H9 (cell line): ENCODE measurements at regions not wholly inside any gene's neighbourhood (a gene's known extent, or its start where the extent isn't known, plus 50 kb on each side); places are given as distances from the start of the nearest gene placed in this dataset.
A peak's percentile ranks its signal among the peaks of the same experiment; 100 is the strongest.

Experiments
- DNase-seq: peaks from one replicate; pipeline ENCODE4 v3.0.0-alpha.2; 2017
- H2AFZ ChIP-seq: one replicate; pipeline ENCODE4 v1.6.1; 2013; ENCODE audit warnings: mild to moderate bottlenecking, low read length, control low read depth, moderate library complexity
- H2AK5ac ChIP-seq: 2 replicates; pipeline ENCODE4 v1.6.1; 2013; ENCODE audit warnings: low read length, control low read depth, mixed read lengths; ENCODE audit not compliant: insufficient read length
- H2BK120ac ChIP-seq: one replicate; pipeline ENCODE4 v1.6.1; 2013; ENCODE audit warnings: low read depth, mild to moderate bottlenecking, low read length, control low read depth, inconsistent platforms; ENCODE audit not compliant: poor library complexity, severe bottlenecking
- H2BK12ac ChIP-seq: 2 replicates; pipeline ENCODE4 v1.6.1; 2013; ENCODE audit warnings: low read length, control low read depth, mixed read lengths, low read depth; ENCODE audit not compliant: insufficient read length
- H2BK15ac ChIP-seq: 2 replicates; pipeline ENCODE4 v1.6.1; 2013; ENCODE audit warnings: low read depth, low read length, control low read depth
- H2BK20ac ChIP-seq: one replicate; pipeline ENCODE4 v1.6.1; 2013; ENCODE audit warnings: low read depth, mild to moderate bottlenecking, low read length, control low read depth, inconsistent platforms; ENCODE audit not compliant: poor library complexity, severe bottlenecking
- H2BK5ac ChIP-seq: 2 replicates; pipeline ENCODE4 v1.6.1; 2013; ENCODE audit warnings: low read length, control low read depth, mixed read lengths; ENCODE audit not compliant: insufficient read length
- H3K14ac ChIP-seq: 2 replicates; pipeline ENCODE4 v1.6.1; 2013; ENCODE audit warnings: low read length, control low read depth; ENCODE audit not compliant: insufficient read depth
- H3K18ac ChIP-seq: 2 replicates; pipeline ENCODE4 v1.6.1; 2013; ENCODE audit warnings: low read depth, mild to moderate bottlenecking, mixed read lengths, low read length, control low read depth; ENCODE audit not compliant: insufficient read length
- H3K23ac ChIP-seq: 2 replicates; pipeline ENCODE4 v1.6.1; 2013; ENCODE audit warnings: low read length, control low read depth, mixed read lengths, low read depth; ENCODE audit not compliant: insufficient read length
- H3K23me2 ChIP-seq: 2 replicates; pipeline ENCODE4 v1.6.1; 2013; ENCODE audit warnings: low read depth, mild to moderate bottlenecking, mixed read lengths, low read length, control low read depth; ENCODE audit not compliant: insufficient read length, poor library complexity, severe bottlenecking
- H3K27ac ChIP-seq: 2 replicates; pipeline ENCODE4 v1.5.1; 2013; ENCODE audit warnings: low read length, control low read depth, mixed read lengths, low read depth; ENCODE audit not compliant: insufficient read length
- H3K27me3 ChIP-seq: 2 replicates; pipeline ENCODE4 v1.6.1; 2013; ENCODE audit warnings: low read length, control low read depth, inconsistent platforms; ENCODE audit not compliant: insufficient read depth
- H3K4ac ChIP-seq: 2 replicates; pipeline ENCODE4 v1.6.1; 2013; ENCODE audit warnings: low read depth, mild to moderate bottlenecking, control low read depth, inconsistent platforms, low read length, moderate library complexity
- H3K4me1 ChIP-seq: 2 replicates; pipeline ENCODE4 v1.6.1; 2013; ENCODE audit warnings: low read length, control low read depth, inconsistent platforms; ENCODE audit not compliant: insufficient read depth
- H3K4me2 ChIP-seq: 2 replicates; pipeline ENCODE4 v1.6.1; 2013; ENCODE audit warnings: low read length, control low read depth, mixed read lengths; ENCODE audit not compliant: insufficient read length, insufficient read depth
- H3K56ac ChIP-seq: 2 replicates; pipeline ENCODE4 v1.6.1; 2013; ENCODE audit warnings: low read depth, mild to moderate bottlenecking, mixed read lengths, low read length, control low read depth; ENCODE audit not compliant: insufficient read length
- H3K79me1 ChIP-seq: 2 replicates; pipeline ENCODE4 v1.6.1; 2013; ENCODE audit warnings: low read depth, mild to moderate bottlenecking, moderate library complexity, low read length, control low read depth, inconsistent platforms; ENCODE audit not compliant: insufficient read depth, poor library complexity, severe bottlenecking
- H3K79me2 ChIP-seq: 2 replicates; pipeline ENCODE4 v1.6.1; 2013; ENCODE audit warnings: low read length, control low read depth, inconsistent platforms; ENCODE audit not compliant: insufficient read depth
- H3K9ac ChIP-seq: 2 replicates; pipeline ENCODE4 v1.6.1; 2013; ENCODE audit warnings: low read length, control low read depth, mixed read lengths; ENCODE audit not compliant: insufficient read length; ENCODE audit errors: extremely low read depth
- H3K9me3 ChIP-seq: one replicate; pipeline ENCODE4 v1.6.1; 2013; ENCODE audit warnings: low read depth, low read length, inconsistent platforms; ENCODE audit not compliant: control insufficient read depth
- H3T11ph ChIP-seq: one replicate; pipeline ENCODE4 v1.6.1; 2013; ENCODE audit warnings: mild to moderate bottlenecking, low read length, control low read depth, inconsistent platforms
- H4K20me1 ChIP-seq: one replicate; pipeline ENCODE4 v1.6.1; 2013; ENCODE audit not compliant: control insufficient read depth, insufficient read length, insufficient read depth
- H4K5ac ChIP-seq: 2 replicates; pipeline ENCODE4 v1.6.1; 2013; ENCODE audit warnings: low read depth, mild to moderate bottlenecking, mixed read lengths, low read length, control low read depth; ENCODE audit not compliant: insufficient read length
- H4K8ac ChIP-seq: replicated peaks from 2 replicates; pipeline ENCODE4 v1.6.1; 2013; ENCODE audit warnings: low read length, control low read depth, mixed read lengths, low read depth; ENCODE audit not compliant: insufficient read length
- H4K91ac ChIP-seq: 2 replicates; pipeline ENCODE4 v1.6.1; 2013; ENCODE audit warnings: low read depth, mild to moderate bottlenecking, moderate library complexity, mixed read lengths, low read length, control low read depth; ENCODE audit not compliant: insufficient read length
- H3K27ac Mint-ChIP-seq, 3 experiments: 2 replicates in 2 of 3; 3 replicates in 1 of 3; pipeline ENCODE4 v1.8.0; 2020 to 2021; ENCODE audit warnings: mixed read lengths in 3 of 3, mild to moderate bottlenecking in 1 of 3, moderate library complexity in 1 of 3
- H3K27me3 Mint-ChIP-seq: 2 replicates; pipeline ENCODE4 v1.8.0; 2021; ENCODE audit warnings: low read depth, mild to moderate bottlenecking, moderate library complexity, mixed read lengths
- H3K36me3 Mint-ChIP-seq, 3 experiments: 2 replicates in 2 of 3; 3 replicates in 1 of 3; pipeline ENCODE4 v1.8.0; 2020 to 2021; ENCODE audit warnings: low read depth in 3 of 3, mixed read lengths in 3 of 3; ENCODE audit not compliant: insufficient read depth in 1 of 3
- H3K4me1 Mint-ChIP-seq, 2 experiments: 2 replicates each; pipeline ENCODE4 v1.8.0; 2020; ENCODE audit warnings: mixed read lengths in 2 of 2
- H3K4me3 Mint-ChIP-seq, 2 experiments: 2 replicates in 1 of 2; 3 replicates in 1 of 2; pipeline ENCODE4 v1.8.0; 2020 to 2021; ENCODE audit warnings: mild to moderate bottlenecking in 2 of 2, mixed read lengths in 2 of 2, moderate library complexity in 1 of 2
- H3K9me3 Mint-ChIP-seq, 2 experiments: 2 replicates in 1 of 2; 3 replicates in 1 of 2; pipeline ENCODE4 v1.8.0; 2020; ENCODE audit warnings: mild to moderate bottlenecking in 2 of 2, mixed read lengths in 2 of 2, moderate library complexity in 1 of 2
- CTCF ChIP-seq: fragments of 200-600 bp; sonication (generic); conservative IDR thresholded peaks from 3 replicates; pipeline ENCODE4 v1.8.0; 2021; ENCODE audit warnings: antibody characterized with exemption, mild to moderate bottlenecking
- WGBS: extraction: QIAGEN DNeasy Blood & Tissue Kit; methylation state at CpG from one replicate; pipeline ENCODE4 v1.1.7; 2013; ENCODE audit warnings: missing lambda C conversion rate, low lambda C conversion rate, mixed read lengths; ENCODE audit not compliant: insufficient read length; ENCODE audit errors: extremely low coverage; 5-methylcytosine and 5-hydroxymethylcytosine counted together

- Histone ChIP-seq H4K91ac (no peak overlapping the region), H3K23me2 (no peaks in the 10 kb centered on the region), H4K8ac (no peak overlapping the region), H3K56ac (no peak overlapping the region), H3K23ac (no peak overlapping the region), H3K4me1 (no peaks in the 10 kb centered on the region), H2BK20ac (no peak overlapping the region), H3K79me1 (no peaks in the 10 kb centered on the region), H4K20me1 (no peaks in the 10 kb centered on the region), H2AK5ac (no peak overlapping the region), H4K5ac (no peak overlapping the region), H2AFZ (no peak overlapping the region), H3K14ac (no peak overlapping the region), H2BK120ac (no peak overlapping the region), H3K9ac (no peak overlapping the region), H3K4me2 (no peak overlapping the region), H3K4ac (no peak overlapping the region), H3T11ph (no peak overlapping the region), H3K27ac (no peak overlapping the region), H3K18ac (no peak overlapping the region), H3K79me2 (no peaks in the 10 kb centered on the region), H2BK5ac (no peak overlapping the region), H2BK12ac (no peak overlapping the region), H3K9me3 (no peaks in the 10 kb centered on the region), H3K27me3 (no peaks in the 10 kb centered on the region), H2BK15ac (no peak overlapping the region)
- no peak overlapping the region for H3K4me3 Mint-ChIP-seq
- TF ChIP-seq CTCF = peak; percentile 59
- H3K27ac Mint-ChIP-seq = no peak overlapping the region
- no peaks in the 10 kb centered on the region for H3K36me3 Mint-ChIP-seq
- no CpG with 5 or more reads among the region's 1 CpG for WGBS
- H3K27me3 Mint-ChIP-seq = no peaks in the 10 kb centered on the region; the same call in none of the 2 replicates
- DNase-seq = no peak
- H3K4me1 Mint-ChIP-seq = peaks cover 4 to 7% of the 10 kb centered on the region in 2 experiments
- no peaks in the 10 kb centered on the region for H3K9me3 Mint-ChIP-seq
Observed at GRCh38 chr1:177432897-177433296, 262.1 kb downstream of the BRINP2 start.
